Vagina (tissue), 2 donors: ENCODE measurements at regions not wholly inside any gene's neighbourhood (a gene's known extent, or its start where the extent isn't known, plus 50 kb on each side); places are given as distances from the start of the nearest gene placed in this dataset.

Source experiments
- CTCF ChIP-seq, 3 experiments: fragments of 450-650 bp in 2 of 3; fragments of 200-600 bp in 1 of 3; sonication (generic) in 1 of 3; IDR thresholded peaks; one replicate each; pipeline ENCODE4 v1.5.1; 2017 to 2019; ENCODE audit warnings: antibody characterized with exemption in 3 of 3, mild to moderate bottlenecking in 2 of 3, moderate library complexity in 2 of 3
- POLR2AphosphoS5 ChIP-seq, 2 donors: sonication (generic); formaldehyde crosslinking; IDR thresholded peaks; one replicate each; pipeline ENCODE4 v1.9.0; 2017; ENCODE audit warnings: antibody characterized with exemption in 2 of 2, mild to moderate bottlenecking in 2 of 2, low read depth in 1 of 2; ENCODE audit not compliant: insufficient read depth in 1 of 2

DNA sequence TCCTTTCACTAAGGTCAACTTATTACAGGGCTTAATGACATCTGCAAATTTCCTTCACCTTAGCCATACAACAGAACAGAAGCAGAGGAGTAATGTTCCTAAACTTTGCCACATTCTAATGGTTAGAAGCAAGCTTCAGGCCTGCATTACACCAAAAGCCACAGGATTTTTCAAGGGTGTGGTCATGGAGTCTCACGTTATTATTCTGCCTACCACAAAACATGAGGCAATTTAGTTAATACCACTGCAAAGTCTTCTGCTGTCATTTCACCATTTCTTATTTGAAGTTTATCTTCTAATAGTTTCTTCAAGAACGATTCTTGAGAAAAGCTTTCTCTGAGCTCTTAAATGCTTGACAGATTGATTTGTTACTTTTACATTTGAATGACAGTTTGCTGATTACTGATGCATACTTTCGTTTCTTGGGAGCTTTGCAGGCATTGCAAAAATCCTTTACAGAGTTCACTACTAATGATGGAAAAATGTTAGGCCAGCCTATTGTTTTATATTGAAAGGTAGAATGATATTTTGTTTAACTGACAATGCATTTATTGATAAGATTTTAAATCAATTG is 1257.1 kb downstream of the NSUN3 start:
- no peak for TF ChIP-seq POLR2AphosphoS5 (IDR thresholded peaks at IDR 0.05; ENCODE audit: insufficient read depth in 1 of 2, low read depth in 1 of 2)
- TF ChIP-seq CTCF (IDR thresholded peaks at IDR 0.05): no peak
